Mucosa of gallbladder (tissue), 1 donor: ENCODE measurements at regions not wholly inside any gene's neighbourhood (a gene's known extent, or its start where the extent isn't known, plus 50 kb on each side); places are given as distances from the start of the nearest gene placed in this dataset.

Experiments
- DNase-seq: peaks from one replicate; pipeline ENCODE4 v3.0.0-alpha.2; 2020; ENCODE audit warnings: low spot score
- donor health status: DM: no; HTN: no; CAD: no.

GRCh38 chr20:52727740-52728456, 244.3 kb upstream of the TSHZ2 start:
- DNase-seq, result no peak

DNA sequence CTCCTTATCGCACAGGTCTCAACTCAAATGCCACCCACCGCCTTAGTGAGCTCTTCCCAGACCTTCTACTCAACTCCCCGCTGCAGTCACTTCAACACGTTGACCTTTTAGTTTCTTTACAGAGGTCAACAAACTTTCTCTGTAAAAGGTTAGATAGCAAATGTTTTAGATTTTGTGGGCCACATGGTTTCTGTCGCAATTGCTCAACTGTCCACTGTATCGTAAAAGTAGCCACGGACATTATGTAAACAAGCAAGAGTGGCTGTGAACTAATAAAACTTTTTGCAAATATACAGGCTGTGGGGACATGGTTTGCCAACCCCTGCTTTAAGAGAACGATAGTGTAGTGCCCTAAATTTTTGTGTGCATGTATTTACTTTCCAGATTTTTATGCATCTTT, 247.6 kb upstream of the TSHZ2 start:
- DNase-seq, result no peak

DNA sequence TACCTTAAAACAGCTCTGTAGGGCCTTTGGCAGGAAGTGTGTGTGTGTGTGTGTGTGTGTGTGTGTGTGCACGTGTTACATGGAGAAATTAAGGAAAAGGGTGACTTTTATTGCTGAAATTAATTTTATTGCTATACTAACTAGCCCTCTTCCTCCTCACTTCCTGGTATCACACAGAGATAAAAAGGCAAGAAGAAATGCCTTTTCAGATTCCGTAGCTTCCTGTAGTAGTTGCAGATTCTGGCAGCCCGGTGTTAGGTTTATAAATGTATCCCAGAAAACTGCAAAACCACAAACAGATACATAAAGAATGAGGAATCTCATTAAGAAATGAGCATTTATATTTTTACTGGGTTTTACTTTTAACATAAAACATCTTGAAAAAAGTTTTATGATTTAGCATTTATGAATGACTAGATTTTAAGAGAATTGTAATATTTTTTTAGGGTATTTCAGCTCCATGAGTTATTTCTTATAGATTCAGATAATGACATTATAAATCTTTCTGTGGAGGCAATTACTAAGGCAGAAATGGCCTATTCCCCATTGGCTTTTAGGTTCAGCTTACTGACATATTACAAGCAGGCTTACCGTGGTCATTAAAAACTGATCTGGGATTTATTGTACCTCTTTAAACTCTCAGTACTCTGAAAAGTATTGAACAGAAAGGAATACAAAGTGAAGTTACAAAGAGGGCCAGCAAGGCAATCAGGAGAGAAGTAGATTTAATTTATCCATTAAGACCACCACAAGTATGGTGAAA, 249.1 kb upstream of the TSHZ2 start:
- DNase-seq, result no peak

DNA sequence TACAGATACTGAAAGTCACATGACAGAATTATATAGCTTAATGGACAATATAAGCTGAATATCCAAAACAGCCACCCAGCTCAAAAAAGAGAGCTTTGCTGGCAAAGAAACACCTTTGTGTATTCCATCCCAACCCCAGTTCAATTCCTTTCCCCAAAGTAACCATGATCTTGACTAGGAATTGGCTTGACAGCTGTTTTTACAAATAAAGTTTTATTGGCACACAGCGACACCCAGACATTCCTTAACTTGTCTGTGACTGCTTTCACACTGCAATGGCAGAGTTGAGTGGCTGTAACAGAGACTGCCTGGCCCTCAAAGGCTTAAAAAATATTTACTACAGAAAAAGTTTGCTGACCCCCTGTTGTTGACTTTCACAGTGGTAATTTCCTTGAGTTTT, 264.0 kb upstream of the TSHZ2 start:
- no peak for DNase-seq

DNA sequence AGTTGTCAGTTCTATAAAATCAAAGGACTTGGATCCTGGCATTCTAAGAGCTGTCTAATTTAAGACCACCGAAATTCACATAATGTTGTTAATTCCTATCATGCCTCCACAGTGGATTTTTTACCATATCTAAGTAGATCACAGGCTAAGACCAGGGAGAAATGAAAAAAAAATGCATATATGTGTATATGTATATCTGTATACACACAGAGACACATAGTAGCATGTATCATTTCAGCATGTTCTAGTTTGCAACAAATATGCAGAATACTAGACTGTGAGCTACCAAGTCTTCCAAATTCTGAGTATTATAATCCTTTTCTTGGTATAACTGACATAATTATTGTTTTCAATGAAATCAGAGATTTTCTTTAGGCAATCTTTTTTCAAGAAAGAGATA, 267.6 kb upstream of the TSHZ2 start:
- DNase-seq, result no peak

- DNase-seq, result no peak
These were observed 283.8 kb upstream of the TSHZ2 start for GRCh38 chr20:52688345-52688744.

DNA sequence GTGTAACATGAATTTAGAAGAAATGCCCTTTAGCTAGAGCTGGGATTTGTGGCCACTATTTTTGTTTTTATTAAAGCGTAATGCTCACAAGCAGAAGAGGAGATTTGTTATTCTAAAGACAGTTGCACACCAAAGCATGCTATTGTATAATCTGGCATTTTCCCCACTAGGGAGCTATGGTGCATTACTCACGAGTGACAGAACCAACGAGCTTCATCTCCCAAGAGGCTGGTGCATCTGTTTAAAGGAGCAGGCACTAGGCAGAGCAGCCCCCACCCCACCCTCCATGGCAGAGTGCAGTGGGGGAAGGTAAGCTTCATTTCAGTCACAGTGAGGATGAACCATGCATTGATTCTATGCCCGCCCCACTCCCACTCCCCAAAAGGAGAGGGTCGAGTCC, 287.3 kb upstream of the TSHZ2 start:
- DNase-seq, result no peak

- no peak for DNase-seq
These were observed 288.0 kb upstream of the TSHZ2 start for GRCh38 chr20:52684176-52684575.

- DNase-seq, result no peak
These were observed 288.4 kb upstream of the TSHZ2 start for GRCh38 chr20:52683761-52684160.

DNA sequence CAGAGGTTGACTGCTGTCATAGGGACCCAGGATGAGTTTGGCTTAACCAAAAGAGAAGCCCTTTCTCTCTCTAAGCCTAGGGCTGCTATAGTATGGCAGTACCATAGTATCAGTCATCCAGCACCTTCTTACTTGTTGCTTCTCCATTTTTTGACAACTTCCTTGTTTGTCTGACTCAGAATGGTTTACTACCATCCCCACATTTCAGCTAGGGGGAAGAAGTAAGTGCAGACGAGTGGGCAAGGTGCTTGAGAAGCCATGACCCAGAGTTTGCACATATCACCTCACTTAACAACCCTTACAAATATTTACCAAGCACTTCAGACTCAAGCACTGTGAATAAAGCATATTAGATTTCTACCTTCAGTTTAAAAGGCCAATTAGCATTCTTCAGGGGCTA, 289.9 kb upstream of the TSHZ2 start:
- no peak for DNase-seq

- DNase-seq, result no peak
These were observed 290.9 kb upstream of the TSHZ2 start for GRCh38 chr20:52681288-52681687.

DNA sequence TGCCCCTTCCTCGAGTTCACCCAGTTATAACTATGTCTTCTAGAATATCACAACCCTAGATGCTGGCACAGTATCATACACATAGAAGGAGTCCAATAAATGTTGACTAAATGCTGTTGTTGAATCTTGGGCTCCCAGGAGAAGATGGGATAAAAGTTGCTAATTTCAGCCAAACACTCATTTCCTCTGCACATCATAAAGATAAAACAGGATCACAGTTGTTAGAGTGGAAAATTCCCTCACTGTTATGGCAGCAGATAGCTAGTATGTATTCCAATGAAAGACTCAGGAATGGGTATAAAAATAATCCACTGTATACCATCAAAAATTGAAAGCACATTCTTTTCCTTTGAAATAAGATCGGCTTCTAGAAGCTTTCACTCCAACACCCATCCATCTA, 294.9 kb upstream of the TSHZ2 start:
- DNase-seq, result no peak

DNA sequence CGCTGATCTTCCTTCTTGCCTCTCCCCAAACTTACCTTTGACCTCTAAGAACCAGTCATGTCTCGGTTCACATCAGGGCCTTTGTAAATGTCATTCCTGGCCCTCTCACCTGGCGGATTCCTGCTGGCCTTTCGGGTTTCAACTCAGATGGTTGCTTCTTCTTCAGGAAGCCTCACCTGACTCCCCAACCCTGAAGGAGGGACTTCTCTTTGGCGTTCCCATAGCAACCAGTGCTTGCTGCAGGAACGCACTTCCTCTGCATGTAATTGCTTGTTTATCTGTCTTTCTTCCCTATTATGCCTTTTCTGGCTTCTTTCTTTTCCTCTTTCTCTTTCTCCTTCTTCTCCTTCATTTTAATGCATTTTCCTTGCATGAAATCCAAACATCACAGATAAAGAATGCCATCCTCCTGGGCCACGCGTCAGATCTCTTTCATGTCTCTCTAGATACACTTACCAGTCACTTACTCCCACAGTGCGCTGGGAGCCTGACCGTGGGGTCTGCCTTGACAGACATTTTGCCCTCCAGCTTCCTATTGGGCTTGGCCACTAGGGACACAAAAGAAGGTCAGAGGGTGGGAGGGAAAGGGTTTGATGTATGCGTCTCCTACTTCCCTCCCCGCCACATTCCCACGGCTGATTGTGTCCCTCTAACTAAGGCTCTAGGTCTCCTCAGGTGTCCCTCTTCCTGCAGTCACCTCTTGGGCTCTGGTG, 295.7 kb upstream of the TSHZ2 start:
- DNase-seq, result no peak

DNA sequence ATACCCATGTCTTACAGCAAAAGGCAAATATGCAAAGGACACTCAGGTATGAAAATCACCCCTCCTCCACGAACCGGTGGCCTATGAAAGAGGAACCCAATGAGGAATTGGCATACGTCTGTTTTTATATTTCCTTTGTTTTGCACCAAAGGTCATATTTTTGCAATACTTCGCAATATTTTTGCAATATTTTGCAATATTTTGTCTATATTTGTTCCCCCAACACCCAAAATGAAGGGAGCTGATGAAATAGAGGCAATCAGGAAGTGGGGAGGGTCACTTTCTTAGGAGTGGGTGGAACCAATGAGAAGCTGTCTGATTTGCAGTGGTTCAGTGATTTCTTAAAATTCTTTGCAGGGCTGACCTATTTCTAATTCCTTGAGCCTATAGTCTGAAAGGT, 296.8 kb upstream of the TSHZ2 start:
- DNase-seq, result no peak

DNA sequence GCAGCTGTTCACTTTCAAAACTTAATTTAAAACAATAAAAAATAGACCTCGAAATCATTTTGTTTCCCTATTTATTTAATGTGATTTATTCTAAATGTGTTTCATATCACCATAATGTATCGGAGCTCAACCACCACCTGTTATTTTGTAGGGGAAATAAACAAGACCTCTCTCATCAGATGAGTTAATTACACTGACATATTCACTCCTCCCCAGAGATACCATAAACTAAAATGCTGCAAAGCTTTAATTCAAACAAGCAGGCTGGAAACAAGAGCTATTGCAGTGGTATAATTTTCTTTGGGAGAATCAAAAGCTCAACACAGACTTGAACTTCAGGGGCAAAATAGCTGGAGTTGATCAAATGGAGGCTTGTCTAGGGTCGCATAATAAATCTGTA, 303.5 kb upstream of the TSHZ2 start:
- no peak for DNase-seq

DNA sequence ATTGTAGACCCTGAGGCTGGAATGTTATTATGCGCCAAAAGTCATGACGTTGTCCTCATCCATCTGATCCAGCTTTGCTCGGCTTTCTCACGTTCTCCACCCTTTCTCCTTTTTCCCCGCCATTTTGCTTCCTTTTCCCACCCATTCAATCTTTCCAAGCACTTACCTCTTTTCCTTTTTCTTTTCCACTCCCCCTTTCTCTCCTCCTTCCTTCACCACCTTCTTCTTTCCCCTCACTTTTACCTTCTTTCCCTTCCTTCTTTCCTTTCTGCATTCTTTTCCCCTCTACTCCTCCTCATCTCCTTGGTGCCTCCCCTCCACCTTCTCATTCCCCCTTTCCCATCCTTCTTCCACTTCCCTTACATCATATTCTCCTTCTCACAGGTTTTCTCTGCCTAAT, 304.8 kb upstream of the TSHZ2 start:
- DNase-seq, result no peak

- DNase-seq, result no peak
These were observed 306.7 kb upstream of the TSHZ2 start for GRCh38 chr20:52665441-52665840.

DNA sequence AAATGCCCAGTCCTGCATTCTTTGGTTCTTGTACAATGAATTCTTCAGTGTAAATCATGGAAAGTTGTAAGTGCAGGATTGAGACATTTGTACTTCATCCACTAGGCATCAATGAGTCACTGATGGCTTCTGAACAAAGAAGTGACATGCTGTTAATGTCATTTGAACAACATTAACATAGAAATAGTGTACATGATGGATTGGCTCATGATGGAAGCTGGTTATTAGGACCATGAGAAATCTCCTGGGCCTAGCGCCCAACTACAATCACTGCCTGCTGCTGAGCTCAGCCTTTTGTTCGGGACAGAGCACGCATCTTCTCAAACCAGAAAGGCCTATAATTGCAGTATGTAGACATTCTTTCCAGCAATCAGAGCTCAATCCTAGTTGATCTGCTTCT, 316.8 kb upstream of the TSHZ2 start:
- DNase-seq, result no peak

DNA sequence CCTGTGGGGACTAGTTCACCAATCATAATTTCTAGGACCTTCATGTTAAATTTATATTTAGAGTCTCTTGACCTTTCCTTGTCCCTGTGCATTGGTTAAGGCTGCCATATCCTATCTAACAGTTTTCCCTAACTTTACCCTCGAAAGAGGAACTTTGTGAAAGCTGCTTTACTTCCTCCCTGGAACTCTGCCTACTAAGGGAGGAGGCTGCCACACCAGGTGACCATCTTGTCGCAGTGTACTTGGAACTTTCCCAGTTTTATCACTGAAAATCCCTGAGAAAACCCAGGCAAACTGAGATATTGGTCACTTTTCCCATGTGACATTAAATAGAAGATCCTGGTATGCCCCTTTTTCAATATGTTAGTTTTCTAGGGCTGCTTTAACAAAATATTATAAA, 317.6 kb upstream of the TSHZ2 start:
- DNase-seq, result no peak

- DNase-seq, result no peak
These were observed 319.9 kb upstream of the TSHZ2 start for GRCh38 chr20:52652271-52652670.

- DNase-seq, result no peak
These were observed 322.4 kb upstream of the TSHZ2 start for GRCh38 chr20:52649727-52650126.

GRCh38 chr20:52645822-52646221, 326.3 kb upstream of the TSHZ2 start:
- DNase-seq, result no peak

- DNase-seq, result no peak
These were observed 329.1 kb upstream of the TSHZ2 start for GRCh38 chr20:52643034-52643433.
